HG02678 (cell line): ENCODE measurements at regions not wholly inside any gene's neighbourhood (a gene's known extent, or its start where the extent isn't known, plus 50 kb on each side); places are given as distances from the start of the nearest gene placed in this dataset.
"Not testable (repeated sequence)": the region's sequence is repeated elsewhere in the genome, so short reads cannot be mapped to it uniquely, and the experiment has no call there.

ENCODE experiments used
- ATAC-seq: cut with Tn5 transposase; IDR thresholded peaks from one replicate; pipeline ENCODE4 v1.9.1; 2021; ENCODE audit warnings: mild to moderate bottlenecking, moderate library complexity; ENCODE audit not compliant: unreplicated experiment

- no peak for ATAC-seq
Measured at GRCh38 chr9:81371824-81372223, 317.5 kb downstream of the TLE1 start.

- no peak for ATAC-seq
Measured at GRCh38 chr9:81370650-81371049, 318.7 kb downstream of the TLE1 start.

- no peak for ATAC-seq
Measured at GRCh38 chr9:81370096-81370495, 319.3 kb downstream of the TLE1 start.

GRCh38 chr9:81369121-81369520 is 320.2 kb downstream of the TLE1 start:
- no peak for ATAC-seq

GRCh38 chr9:81363916-81364480 is 325.3 kb downstream of the TLE1 start:
- ATAC-seq, result no peak

- no peak for ATAC-seq
Measured at GRCh38 chr9:81361296-81361695, 328.1 kb downstream of the TLE1 start.

GRCh38 chr9:81351166-81351565 is 338.2 kb downstream of the TLE1 start:
- ATAC-seq, result no peak

GRCh38 chr9:81344366-81344765 is 345.0 kb downstream of the TLE1 start:
- no peak for ATAC-seq

- ATAC-seq, result no peak
Measured at GRCh38 chr9:81335879-81336421, 353.4 kb downstream of the TLE1 start.

- ATAC-seq, result no peak
Measured at GRCh38 chr9:81321551-81321950, 367.8 kb downstream of the TLE1 start.

GRCh38 chr9:81320909-81321482 is 368.4 kb downstream of the TLE1 start:
- ATAC-seq, result no peak

- ATAC-seq, result no peak
Measured at GRCh38 chr9:81318571-81318970, 370.8 kb downstream of the TLE1 start.

GRCh38 chr9:81317939-81318338 is 371.4 kb downstream of the TLE1 start:
- no peak for ATAC-seq

GRCh38 chr9:81317223-81317622 is 372.1 kb downstream of the TLE1 start:
- no peak for ATAC-seq

- ATAC-seq, result no peak
Measured at GRCh38 chr9:81314490-81314889, 374.9 kb downstream of the TLE1 start.

- ATAC-seq, result no peak
Measured at GRCh38 chr9:81313877-81314276, 375.5 kb downstream of the TLE1 start.

GRCh38 chr9:81312346-81312745 is 377.0 kb downstream of the TLE1 start:
- ATAC-seq, result no peak

GRCh38 chr9:81308404-81308803 is 380.9 kb downstream of the TLE1 start:
- no peak for ATAC-seq

GRCh38 chr9:81307791-81308190 is 381.6 kb downstream of the TLE1 start:
- ATAC-seq, result not testable (repeated sequence)

- ATAC-seq, result no peak
Measured at GRCh38 chr9:81305561-81306182, 383.7 kb downstream of the TLE1 start.

- ATAC-seq, result no peak
Measured at GRCh38 chr9:81303658-81304057, 385.7 kb downstream of the TLE1 start.

- ATAC-seq, result no peak
Measured at GRCh38 chr9:81293651-81294050, 395.7 kb downstream of the TLE1 start.
